Loucy (cell line): ENCODE measurements at regions not wholly inside any gene's neighbourhood (a gene's known extent, or its start where the extent isn't known, plus 50 kb on each side); places are given as distances from the start of the nearest gene placed in this dataset.

Experiments
- EZH2phosphoT487 ChIP-seq: fragments of 200-600 bp; IDR thresholded peaks from 2 replicates; pipeline ENCODE4 v1.6.1; 2018; ENCODE audit warnings: antibody characterized with exemption, mild to moderate bottlenecking, moderate library complexity, borderline replicate concordance
- TF ChIP-seq, protein P1 (sequence below): fragments of 200-600 bp; sonication (generic); conservative IDR thresholded peaks from 2 replicates; pipeline ENCODE4 v1.5.1; 2014; ENCODE audit warnings: mild to moderate bottlenecking, antibody characterized with exemption, low read length

DNA sequence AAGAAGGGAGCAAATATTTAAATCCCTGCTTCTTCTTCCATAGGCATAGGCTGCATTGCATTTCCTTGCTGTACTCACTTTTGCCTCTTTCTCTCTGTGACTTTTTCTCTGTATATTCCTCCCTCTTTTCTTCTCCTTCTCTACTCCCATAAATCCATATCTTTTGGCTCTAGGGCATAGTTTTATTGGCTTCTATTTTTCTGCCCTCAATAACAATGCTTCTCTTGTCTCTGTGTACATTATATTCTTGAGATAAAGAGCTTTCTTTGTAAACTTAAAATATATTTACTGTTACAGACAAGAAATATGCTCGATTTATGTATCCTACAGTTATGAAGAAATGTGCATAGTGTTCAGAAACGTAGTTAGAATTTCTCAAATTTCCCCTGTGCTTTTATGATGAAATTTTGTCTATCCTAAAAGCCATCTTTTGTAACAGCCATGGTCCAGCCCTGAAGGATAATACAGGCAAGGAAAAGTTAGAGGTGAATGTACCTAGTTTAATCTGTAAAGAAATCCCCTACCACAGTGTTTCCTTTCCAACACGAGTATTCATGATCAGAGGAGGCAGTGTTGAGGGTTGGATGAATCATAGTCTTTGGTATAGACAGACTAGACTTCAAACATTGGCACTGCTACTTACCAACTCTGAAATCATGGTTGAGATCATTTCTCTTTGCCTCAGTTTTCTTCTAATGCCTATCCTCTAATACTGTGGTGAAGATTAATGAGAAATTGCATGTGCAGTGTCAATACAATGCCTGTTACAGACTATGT lies 173.3 kb upstream of the FAR2 start:
- TF ChIP-seq, protein P1, sequence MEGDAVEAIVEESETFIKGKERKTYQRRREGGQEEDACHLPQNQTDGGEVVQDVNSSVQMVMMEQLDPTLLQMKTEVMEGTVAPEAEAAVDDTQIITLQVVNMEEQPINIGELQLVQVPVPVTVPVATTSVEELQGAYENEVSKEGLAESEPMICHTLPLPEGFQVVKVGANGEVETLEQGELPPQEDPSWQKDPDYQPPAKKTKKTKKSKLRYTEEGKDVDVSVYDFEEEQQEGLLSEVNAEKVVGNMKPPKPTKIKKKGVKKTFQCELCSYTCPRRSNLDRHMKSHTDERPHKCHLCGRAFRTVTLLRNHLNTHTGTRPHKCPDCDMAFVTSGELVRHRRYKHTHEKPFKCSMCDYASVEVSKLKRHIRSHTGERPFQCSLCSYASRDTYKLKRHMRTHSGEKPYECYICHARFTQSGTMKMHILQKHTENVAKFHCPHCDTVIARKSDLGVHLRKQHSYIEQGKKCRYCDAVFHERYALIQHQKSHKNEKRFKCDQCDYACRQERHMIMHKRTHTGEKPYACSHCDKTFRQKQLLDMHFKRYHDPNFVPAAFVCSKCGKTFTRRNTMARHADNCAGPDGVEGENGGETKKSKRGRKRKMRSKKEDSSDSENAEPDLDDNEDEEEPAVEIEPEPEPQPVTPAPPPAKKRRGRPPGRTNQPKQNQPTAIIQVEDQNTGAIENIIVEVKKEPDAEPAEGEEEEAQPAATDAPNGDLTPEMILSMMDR, result no peak
- no peak for TF ChIP-seq EZH2phosphoT487
